HG03439 (cell line): ENCODE measurements at regions not wholly inside any gene's neighbourhood (a gene's known extent, or its start where the extent isn't known, plus 50 kb on each side); places are given as distances from the start of the nearest gene placed in this dataset.

Source experiments
- ATAC-seq: cut with Tn5 transposase; IDR thresholded peaks from one replicate; pipeline ENCODE4 v1.9.1; 2021; ENCODE audit warnings: mild to moderate bottlenecking, moderate library complexity; ENCODE audit not compliant: unreplicated experiment

DNA sequence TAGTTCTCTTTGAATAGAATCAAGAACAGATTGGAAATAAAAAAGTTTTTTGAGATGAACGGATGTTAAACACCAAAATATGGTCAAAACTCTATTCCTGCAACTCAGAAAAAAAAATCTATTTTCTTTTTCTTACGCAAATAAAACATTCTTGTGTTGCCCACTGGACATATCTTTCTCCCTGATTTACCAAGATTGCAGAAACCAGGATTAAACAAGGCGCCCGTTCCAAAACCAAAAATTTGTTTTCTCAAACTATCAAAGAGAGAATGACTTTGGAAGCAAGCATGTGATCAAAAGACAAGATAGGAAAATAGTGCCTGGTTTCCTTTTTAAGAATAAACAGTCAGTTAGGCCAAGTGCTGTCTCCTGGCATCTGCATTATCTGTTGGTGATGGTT is 273.1 kb downstream of the CLIC5 start:
- no peak for ATAC-seq

DNA sequence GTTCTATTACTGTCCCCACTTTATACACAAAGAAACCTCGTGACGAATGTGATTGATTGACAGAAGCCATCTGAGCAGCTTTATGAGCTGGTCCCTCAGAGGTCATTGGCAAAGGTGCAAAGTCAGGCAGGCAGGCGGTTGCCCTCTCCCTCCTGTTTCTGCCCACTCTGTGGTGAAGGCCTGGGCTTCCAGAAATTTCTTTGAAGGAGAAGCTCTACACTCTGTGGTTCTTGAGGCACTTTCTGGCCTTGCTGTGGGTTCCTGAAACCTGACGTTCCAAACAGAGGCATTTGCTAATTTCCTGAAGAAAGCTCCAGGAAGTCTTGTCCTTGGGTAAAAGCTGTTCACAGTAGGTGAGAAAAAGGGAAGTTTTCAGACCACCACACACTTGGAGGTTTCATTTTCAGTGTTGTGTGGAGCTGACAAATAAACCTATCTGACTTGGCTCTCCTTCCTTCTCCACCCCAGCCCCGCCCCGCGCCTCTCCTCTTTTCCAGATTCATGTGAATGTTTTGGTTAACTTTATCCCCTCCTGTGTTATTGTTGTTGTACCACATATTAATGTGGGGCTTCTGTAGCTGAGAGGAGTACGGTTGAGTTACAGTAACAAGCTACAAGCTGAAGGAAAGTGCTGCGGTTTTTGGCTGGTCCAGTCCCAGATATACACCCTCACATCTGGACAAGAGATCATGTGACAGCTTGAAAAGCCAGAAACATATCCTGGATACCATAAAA is 274.1 kb downstream of the CLIC5 start:
- peak; percentile 46 for ATAC-seq

DNA sequence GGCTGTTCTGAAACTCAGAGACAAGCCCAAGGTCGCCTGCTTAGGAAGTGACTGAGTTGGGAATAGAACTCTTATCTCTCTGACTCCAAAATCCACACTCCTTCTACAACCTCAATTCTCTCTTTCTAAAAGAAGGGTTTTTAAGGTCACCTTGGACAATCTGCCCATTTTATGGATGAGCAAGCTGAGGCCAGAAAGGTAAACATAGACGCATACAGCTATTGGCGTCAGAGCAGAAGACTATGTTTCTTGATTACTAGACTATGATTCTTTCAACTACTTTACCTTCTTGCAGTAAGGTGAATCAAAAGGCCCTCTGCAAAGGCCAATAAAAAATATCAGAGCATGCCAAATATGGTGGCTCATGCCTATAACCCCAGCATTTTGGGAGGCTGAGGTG is 276.6 kb downstream of the CLIC5 start:
- ATAC-seq, result no peak

DNA sequence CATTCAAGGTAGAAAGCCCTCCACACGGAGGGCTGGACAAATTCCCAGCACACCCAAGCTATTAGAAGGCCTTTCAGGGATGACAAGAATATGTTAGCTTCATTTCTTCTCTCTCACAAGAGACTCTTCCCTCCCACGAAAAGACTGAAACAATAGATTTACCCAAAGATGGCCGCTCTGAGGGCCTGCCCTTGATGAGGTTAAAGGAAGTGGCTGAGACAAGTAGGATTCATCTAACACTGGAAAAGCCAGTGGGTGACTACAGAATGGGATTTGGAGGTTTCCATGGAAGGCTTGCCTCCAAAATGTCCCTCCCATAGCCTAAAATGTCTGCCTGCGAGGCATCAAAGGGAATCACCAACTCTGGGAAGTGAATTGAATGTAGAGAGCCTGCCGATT is 277.6 kb downstream of the CLIC5 start:
- ATAC-seq, result peak; percentile 10

DNA sequence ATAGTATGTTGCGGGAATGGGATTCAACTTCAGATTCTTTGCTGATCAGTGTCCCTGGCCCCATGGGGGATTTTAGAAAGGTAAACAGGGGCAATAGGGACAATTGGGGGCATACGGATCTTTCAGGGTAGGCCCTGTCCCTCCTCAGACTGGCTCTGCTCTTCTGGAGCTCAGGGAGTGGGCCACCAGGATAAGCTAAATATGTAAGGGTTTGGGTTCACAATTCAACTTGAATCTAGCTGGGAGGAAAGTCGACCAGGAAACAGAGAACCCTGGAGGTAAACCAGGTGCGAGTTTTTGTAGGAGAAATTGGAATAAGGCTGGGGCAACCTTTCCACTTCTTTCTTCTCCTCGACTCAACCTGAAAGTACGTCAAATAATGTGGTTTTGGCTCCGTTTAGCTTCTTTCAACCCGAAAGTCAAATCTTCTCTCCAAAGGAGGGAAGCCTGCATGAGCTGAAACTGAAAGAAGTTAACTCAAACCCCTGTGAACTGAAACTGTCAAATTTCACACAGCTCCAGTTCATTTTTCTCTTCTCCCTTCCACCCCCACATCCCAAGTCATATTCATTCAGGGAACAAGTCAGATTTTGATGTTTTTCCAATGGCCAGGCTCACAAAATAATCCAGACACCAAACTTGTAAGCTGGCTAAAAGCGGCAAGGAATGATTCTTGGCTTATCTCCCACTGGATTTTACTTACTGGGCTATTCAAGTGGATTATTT is 278.2 kb downstream of the CLIC5 start:
- peak; percentile 75 for ATAC-seq

DNA sequence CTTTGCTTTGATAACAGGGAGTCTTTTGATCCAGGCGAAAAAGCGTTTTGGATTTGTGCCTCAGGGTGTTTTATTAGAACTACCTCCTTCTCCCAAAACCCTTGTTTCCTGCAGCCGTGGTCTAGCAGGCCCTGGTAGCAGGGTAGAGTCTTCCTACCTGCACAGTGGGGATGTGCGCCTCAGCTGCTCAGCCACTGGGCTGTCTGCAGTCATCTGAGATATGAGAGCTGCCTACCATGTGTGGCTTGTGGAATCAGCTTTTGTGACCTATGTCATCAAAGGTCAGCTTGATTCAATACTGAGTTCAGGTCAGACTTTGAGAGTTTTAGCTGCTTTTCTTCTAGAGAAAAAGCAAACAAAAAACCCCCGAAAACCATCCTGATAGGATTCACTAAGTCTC is 279.5 kb downstream of the CLIC5 start:
- no peak for ATAC-seq

DNA sequence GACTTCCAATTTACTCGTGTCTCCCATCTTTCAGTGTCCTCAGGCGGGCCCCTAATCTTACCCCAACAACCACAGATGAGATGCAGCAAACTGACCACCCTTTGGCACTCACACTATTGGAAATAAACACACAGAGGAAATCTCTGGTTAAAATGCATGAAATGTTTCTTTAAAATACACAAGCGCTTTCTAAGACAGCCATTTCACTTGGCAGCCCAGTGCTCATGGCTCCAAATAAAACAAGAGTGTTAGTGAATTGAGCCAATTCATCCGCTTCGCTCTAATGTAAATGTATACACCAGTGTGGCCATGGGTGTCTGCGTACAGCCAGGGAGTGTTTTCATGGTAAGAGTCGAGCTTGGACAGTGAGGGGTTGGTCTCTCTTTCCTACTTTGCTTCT is 282.9 kb downstream of the CLIC5 start:
- no peak for ATAC-seq

DNA sequence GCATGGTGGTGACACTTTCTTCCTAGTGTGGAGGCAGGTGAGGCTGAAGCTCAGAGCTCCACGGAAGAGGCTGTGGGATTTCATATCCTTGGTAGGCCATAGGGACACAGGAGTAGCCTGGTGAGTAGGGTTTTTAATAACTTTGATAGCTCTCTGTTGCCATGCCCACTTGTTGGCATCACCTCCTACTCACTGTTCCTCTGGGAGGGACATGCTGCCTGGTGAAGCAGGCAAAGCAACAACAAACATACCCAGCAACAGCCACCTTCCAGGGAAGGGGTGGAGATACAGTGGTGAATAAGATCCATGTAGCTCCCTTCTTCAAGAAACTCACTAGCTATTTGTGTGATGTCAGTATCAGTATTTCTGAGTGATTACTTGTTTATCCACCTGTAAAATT is 285.4 kb downstream of the CLIC5 start:
- ATAC-seq, result no peak

DNA sequence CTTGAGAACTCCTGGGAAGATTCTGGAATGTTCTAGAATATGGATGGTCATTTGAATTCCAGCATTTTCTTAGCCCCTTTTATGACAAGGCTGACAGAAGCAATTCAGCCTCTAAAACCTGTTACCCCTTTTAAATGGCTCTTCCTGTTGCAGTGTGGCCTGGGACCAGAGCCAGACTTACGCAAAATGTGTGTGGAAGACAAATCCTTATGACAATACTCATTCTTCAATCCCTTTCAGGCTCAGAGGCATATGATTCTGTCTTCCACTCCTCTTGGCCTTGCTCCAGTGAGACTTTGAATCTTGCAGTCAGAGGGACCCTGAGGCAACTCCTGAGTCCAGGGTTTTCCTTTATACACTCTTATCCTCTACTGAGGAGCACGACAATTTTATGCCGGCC is 287.0 kb downstream of the CLIC5 start:
- ATAC-seq, result no peak

DNA sequence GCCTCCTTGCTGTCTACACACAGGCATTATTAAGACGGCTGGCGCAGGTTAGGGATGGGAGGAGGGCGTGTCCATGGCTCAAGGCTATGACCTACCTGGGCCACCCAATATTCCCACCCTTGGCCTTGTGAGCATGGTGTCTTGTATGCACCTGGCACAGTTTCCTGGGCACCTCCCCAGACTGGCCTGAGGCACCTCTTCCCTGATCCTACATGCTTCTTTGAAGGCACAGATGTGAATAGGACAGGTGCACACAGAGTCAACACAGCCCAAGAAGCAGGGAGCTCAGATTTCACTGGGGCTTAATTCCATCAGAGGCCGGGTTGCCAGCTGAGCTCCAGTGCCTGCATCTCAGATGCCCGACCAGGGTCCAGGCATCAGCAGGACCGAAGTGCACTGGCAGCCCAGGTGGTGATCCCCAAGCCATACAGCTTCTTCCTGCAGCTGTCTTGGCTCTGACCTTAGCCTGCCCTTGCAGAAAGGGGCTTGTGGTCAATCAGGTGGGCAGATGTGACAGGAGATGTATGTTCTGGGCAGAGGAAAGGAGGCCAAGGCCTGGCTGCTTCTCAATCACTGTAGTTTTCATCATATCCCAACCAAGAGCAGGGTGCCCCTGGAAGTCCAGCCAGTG is 287.7 kb downstream of the CLIC5 start:
- no peak for ATAC-seq

DNA sequence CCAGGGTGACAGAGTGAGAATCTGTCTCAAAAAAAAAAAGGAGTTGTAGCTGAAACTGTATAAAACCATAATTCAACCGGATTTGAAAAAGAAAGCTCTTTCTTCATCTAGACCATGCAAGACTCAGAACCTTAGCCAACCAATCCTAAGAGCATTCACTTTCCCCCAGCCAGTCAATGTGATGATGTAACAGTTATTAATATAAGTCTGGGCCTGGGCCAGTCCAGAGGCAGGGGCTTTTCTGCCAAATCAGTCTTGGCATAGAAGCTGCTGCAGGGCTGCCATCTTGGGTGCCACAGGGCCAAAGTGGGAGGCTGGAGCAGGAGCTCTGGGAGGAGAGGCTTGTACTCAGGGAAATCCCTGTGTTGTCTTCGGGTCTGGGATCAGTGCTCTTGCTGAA is 288.4 kb downstream of the CLIC5 start:
- no peak for ATAC-seq

DNA sequence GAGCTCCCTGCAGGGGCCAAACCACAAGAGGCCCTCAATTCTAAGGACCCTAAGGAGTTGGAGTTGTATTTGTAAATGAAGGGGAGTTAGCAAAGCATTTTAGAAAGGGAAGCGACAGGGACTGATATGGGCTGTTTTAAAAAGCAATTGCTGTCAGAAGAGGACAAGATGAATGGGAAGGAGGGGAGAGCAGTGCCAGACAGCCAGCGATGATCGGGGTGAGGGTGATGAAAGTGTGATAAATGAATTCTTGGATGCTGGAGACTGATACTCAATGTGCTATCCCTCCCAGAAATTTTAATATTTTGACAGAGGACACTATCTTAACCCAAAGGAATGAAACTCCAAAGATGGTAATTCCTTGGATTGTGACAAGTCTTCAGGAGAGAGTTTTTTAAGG is 289.2 kb downstream of the CLIC5 start:
- ATAC-seq, result no peak

DNA sequence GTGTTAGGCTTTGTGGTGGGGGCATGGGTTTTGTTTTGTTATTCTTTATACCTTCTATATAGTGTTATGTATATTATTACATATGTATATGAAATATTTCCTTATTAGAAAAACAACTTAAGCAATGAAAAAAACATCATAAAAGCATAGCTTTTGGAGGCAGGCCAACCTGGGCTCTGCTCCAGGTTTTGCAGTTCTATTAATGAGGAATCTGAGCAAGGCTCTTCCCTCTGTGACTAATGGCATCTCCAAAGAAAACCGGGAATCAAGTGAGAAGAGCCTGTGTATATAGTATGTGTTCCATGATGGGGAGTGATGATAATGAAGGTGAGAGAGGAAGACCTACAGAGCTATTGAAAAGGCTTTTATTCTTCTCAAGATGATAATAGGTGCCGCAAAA is 291.1 kb downstream of the CLIC5 start:
- no peak for ATAC-seq

DNA sequence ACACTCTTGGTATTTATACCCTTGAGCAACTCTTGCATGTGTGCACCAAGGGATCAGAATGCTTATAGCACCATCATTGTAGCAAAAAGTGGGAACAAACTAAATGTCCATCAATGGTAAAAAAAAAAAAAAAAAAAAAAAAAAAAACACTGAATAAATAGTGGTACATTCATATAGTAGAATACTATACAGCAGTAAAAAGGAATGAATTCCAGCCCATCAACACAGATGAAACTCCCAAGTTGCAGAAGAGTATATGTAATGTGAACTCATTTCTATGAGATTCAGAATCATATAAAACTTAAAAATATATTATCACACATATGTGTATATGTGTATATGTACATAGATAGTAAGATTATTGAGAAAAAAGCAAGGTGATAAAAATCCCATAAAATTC is 291.6 kb downstream of the CLIC5 start:
- no peak for ATAC-seq

DNA sequence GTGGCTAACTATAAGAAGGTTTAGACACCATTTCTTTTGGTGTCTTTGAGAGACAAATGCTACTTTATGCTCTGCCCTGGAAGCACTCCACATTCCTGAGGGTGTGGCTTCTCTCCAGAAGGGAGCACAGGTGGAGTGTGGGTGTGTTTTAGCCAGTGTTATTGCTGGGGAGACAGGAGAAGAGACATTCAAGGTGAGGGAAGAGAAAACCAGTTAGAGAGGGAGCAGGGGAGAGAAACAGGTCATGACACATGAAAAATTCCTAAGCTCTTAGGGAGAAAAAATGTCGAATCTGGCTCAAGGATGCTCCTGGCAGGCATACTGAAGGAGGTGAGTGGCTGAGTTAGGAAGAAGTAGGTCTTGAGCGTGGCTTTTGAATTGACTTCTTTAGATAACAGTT is 292.8 kb downstream of the CLIC5 start:
- no peak for ATAC-seq

DNA sequence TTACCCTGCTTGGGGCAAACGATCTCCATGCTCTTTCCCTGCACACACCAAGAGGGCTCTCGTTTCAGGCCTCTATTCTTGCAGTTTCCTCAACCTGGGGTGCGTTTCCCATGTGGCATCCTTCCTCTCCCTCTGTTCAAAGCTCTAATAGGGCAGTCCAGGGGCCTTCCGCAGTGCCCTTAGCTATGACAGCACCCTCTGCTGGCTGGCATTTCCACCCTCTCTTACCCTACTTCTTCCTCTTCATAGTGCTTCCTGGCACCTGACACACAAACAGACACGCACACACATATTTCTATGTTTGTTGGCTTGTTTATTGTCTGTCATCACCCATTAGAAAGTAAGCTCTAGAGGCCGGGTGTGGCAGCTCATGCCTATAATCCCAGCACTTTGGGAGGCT is 294.0 kb downstream of the CLIC5 start:
- no peak for ATAC-seq

DNA sequence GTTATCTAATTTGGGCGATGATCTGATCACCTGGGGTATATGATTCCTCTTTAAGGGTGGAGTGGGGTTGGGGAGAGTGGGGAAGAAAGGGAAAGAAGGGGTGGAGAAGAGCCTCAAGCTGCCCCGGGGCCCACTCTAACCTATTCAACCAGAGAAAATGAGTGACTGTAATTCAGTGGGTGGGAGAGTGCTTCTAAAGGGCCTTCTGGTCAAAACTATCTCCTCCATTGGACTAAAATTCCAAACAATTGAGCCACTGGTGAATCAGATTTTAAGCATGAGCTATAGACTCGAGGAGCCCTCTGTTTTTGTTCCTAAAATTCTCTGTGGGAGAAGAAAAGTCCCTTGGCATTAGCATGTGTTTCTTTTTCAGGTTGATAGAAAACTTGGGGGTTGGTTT is 296.8 kb downstream of the CLIC5 start:
- no peak for ATAC-seq

DNA sequence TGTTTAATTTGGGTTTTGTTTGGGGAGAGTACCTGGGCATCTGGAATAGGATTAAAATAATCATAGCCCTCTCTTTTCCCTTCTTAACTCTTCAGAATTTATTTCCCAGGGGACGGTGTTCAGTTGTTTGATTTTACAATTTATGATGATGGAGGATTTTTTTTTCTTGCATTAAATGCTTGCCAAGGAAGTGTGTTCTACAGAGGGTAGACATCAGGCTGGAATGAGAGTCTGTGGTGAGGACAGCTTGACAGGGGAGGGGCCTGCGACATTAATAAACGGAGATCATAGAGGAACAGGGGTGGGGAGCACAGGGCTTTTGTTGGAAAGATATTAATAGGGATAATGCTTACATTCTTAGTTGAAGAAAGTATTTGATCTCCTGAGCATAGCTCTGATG is 297.5 kb downstream of the CLIC5 start:
- no peak for ATAC-seq

DNA sequence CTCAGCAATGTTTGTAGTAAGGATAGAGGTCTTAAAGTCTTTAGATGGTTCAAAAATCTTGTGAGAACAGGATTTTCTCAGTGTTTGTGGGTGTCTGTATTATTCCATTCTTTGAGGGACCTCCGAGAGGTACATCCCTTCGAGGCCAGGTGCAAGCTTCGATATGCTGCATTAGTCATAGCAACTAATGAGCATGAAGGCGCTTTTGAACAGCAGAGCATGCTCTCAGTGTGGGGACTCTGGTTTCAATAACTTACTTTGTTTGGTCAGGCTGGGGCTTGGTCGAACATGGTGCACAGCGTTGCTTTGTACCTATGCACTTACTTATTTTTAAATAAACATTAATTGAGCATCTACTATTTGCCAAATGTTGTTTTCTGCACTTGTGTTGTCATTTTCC is 297.9 kb downstream of the CLIC5 start:
- ATAC-seq, result no peak

DNA sequence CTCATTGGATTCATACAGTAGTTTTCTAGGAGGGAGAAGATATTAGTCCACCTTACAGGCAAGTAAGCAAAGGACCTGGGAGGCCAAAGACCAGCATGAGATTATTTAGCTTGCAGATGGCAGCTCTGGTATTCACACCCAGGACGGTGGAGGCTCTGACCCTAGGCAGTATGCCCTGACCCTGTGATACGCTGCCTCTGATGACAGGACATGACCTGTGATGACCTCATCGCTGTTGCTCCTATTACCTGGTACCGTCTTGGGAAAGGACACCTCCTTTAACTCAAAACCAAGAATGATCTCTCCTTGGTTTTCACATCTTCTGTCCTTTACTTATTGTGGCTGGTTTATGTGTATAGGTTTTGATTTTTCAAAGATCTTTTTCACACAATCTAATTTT is 298.6 kb downstream of the CLIC5 start:
- ATAC-seq, result no peak

DNA sequence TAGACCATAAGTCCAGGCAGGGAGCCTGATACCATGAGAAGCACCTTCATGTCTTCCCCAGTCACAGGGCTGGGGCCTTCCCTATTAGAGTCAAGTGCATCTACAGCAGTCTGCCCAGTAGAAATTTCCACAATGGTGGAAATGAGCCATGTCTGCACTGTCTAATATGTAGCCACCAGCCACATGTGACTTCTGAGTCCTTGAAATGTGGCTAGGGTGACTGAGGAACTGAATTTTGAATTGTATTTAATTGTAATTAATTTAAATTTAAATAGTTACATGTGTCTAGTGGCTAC is 300.2 kb downstream of the CLIC5 start:
- no peak for ATAC-seq

DNA sequence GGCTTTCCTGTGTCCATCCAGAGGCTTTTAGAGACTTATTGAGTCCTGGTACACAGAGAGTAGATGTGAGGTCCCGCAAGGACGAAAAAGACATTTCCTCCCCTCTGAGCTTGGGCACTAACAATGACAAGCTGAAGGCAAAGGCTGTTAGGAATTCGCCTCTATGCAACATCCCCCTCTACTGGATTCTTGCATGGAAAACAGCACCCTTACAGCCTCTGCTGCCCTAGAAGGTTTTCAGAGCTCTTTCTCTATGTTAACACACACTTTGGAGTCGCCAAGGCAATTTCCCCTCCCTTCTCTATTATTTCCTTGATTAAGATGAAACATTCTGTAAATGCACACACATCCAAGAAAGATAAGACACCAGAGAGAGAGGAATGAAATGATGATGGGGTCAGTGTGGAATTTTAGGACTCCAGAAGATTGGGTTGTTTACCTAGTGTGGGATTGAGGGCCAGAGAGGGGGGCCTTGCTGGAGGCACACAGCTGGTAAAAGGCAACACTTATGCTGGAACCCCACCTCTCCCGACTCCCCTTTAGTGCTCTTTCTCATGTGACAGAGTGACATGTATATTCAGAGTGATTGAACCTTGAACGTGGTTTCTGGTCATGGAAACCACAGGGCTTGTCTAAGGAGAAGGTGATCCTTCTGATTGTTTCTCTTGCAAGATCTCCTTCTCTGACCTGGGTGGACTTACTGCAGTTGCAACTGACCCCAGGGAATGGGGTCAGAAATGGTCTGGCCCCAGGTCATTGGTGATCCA is 300.7 kb downstream of the CLIC5 start:
- ATAC-seq, result peak; percentile 31
